Ecto neural progenitor cell (in vitro differentiated cells): ENCODE measurements at regions not wholly inside any gene's neighbourhood (a gene's known extent, or its start where the extent isn't known, plus 50 kb on each side); places are given as distances from the start of the nearest gene placed in this dataset.

ENCODE experiments used
- DNase-seq: peaks from one replicate; pipeline ENCODE4 v3.0.0-alpha.2; 2018; ENCODE audit warnings: low spot score

DNA sequence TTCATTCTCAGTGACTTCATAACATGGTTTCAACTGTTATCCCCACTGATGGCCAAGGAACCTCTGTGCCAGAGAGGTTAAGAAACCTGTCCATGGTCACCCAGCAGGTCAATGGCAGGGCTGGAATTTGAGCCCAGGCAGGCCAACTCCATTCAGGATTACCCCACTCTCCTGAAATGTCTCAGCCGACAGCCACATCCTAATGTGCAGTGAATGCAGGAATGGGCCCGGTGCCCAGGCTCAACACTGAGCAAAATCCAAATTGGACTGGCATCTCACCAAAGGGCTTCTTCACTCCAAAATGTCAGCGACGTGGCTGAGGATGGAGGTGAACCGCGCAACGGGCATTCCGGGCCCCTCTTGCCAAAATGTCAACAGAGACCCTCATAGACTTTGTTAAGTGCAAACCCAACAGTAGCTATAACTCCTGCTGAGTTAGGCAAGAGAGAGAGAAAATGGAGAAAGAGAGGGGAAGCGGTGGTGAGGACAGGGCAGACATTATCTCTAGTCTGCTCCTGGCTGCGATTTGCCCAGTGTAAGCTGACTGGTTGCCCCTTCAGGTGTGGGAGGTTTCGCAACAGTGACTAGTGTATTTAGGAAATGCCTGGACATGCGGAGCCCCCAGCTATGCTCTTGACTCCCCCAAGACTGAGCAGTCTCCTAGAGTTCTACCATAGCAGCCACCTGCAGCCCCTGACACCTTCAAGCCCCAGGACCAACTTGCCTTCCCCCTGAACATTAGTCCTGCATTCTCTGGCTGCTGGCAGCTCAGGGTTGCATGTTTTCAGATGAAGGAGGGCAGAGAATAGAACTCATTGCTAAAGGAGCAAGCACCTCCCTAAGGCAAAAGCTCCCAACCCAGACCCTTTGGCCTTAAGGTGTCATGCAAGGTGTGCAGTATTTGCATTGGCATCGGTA is 167.7 kb downstream of the ANAPC1 start:
- DNase-seq, result no peak

DNA sequence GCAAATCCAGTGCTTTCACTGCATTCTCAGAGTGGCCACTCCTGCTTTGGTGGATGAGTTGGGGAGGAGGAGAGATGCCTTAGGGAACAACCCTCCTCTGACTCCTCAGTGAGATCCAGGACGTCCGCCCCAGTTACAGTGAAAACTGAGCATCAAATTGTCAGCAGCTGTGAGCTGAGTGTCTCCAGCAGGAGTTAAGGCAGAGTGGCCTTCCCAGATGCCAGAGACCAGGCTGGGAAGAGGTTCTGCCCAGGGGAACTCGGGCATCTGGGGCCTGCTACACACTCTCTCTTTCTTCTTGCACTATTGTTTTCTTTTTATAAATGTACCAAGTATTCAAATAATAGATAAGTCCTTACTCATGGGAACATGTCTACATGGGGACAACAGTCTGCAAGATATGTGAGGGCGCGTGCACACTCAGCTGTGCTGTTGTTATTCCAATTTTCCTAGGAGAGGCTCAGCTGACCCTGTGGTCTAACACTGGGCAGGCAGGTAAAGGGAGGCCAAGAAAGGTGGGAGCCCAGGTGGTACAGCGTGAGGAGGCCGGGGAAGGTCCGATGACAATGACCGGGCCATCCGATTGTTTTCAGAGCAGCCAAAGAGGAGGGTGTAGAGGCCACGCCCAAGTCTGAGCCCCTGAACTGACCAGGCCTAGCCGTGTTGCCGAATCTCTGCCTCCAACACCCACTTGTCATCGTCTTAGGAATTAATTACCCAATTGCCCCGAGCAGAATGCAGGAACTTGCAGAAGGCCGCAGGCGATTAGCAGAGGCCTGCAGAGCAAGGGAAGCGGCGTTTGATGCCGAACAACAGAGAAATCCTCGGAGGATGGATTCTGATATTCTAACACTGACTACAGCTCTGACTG is 166.9 kb downstream of the ANAPC1 start:
- no peak for DNase-seq
